Nephron progenitor cell (in vitro differentiated cells): ENCODE measurements at regions not wholly inside any gene's neighbourhood (a gene's known extent, or its start where the extent isn't known, plus 50 kb on each side); places are given as distances from the start of the nearest gene placed in this dataset.
A peak's percentile ranks its signal among the peaks of the same experiment; 100 is the strongest.

Experiments used
- DNase-seq: peaks from one replicate; pipeline ENCODE4 v3.0.0; 2021
- H3K27ac Mint-ChIP-seq: 2 replicates; pipeline ENCODE4 v1.8.0; 2021; ENCODE audit warnings: mild to moderate bottlenecking, moderate library complexity, mixed read lengths
- H3K27me3 Mint-ChIP-seq: 2 replicates; pipeline ENCODE4 v1.8.0; 2021; ENCODE audit warnings: mild to moderate bottlenecking, low read depth, mixed read lengths; ENCODE audit not compliant: poor library complexity
- H3K36me3 Mint-ChIP-seq: 2 replicates; pipeline ENCODE4 v1.8.0; 2021; ENCODE audit warnings: low read depth, mixed read lengths
- H3K4me1 Mint-ChIP-seq: 2 replicates; pipeline ENCODE4 v1.8.0; 2021; ENCODE audit warnings: mixed read lengths
- H3K4me3 Mint-ChIP-seq: 2 replicates; pipeline ENCODE4 v1.8.0; 2021; ENCODE audit warnings: mild to moderate bottlenecking, moderate library complexity, mixed read lengths
- H3K9me3 Mint-ChIP-seq: 2 replicates; pipeline ENCODE4 v1.8.0; 2021; ENCODE audit warnings: mild to moderate bottlenecking, moderate library complexity, mixed read lengths
- CTCF ChIP-seq: fragments of 200-600 bp; sonication (generic); IDR thresholded peaks from 2 replicates; pipeline ENCODE4 v1.5.0; 2021; ENCODE audit warnings: antibody characterized with exemption

GRCh38 chr1:5707566-5708345 is 284.5 kb downstream of the NPHP4 start:
- TF ChIP-seq CTCF = no peak
- no peaks in the 10 kb centered on the region for H3K4me1 Mint-ChIP-seq
- H3K9me3 Mint-ChIP-seq = no peaks in the 10 kb centered on the region
- peak overlapping the region; percentile 74 for H3K27ac Mint-ChIP-seq
- no peak for DNase-seq
- H3K4me3 Mint-ChIP-seq = no peak overlapping the region
- H3K36me3 Mint-ChIP-seq = no peaks in the 10 kb centered on the region
- H3K27me3 Mint-ChIP-seq = peaks cover 13% of the 10 kb centered on the region

GRCh38 chr1:5706239-5706638 is 286.0 kb downstream of the NPHP4 start:
- Mint-ChIP-seq H3K4me1 (no peaks in the 10 kb centered on the region), H3K27ac (no peak overlapping the region), H3K9me3 (no peaks in the 10 kb centered on the region), H3K4me3 (no peak overlapping the region), H3K36me3 (no peaks in the 10 kb centered on the region), H3K27me3 (peaks cover 13% of the 10 kb centered on the region)
- TF ChIP-seq CTCF = no peak
- DNase-seq = no peak

- H3K36me3 Mint-ChIP-seq = no peaks in the 10 kb centered on the region
Observed at GRCh38 chr1:5705751-5706150, 286.5 kb downstream of the NPHP4 start.

GRCh38 chr1:5704561-5705514 is 287.4 kb downstream of the NPHP4 start:
- TF ChIP-seq CTCF = no peak
- H3K9me3 Mint-ChIP-seq = peaks cover 4% of the 10 kb centered on the region
- peaks cover 13% of the 10 kb centered on the region for H3K27me3 Mint-ChIP-seq
- no peaks in the 10 kb centered on the region for H3K4me1 Mint-ChIP-seq
- no peaks in the 10 kb centered on the region for H3K36me3 Mint-ChIP-seq
- no peak overlapping the region for H3K27ac Mint-ChIP-seq
- H3K4me3 Mint-ChIP-seq = no peak overlapping the region
- DNase-seq = no peak

More at GRCh38 chr1:5705751-5706150, 286.5 kb downstream of the NPHP4 start:
- no peaks in the 10 kb centered on the region for H3K4me1 Mint-ChIP-seq
- H3K27ac Mint-ChIP-seq = no peak overlapping the region
- no peaks in the 10 kb centered on the region for H3K9me3 Mint-ChIP-seq
- no peak overlapping the region for H3K4me3 Mint-ChIP-seq
- peaks cover 13% of the 10 kb centered on the region for H3K27me3 Mint-ChIP-seq
- no peak for DNase-seq
- no peak for TF ChIP-seq CTCF

GRCh38 chr1:5701642-5702041 is 290.6 kb downstream of the NPHP4 start:
- Mint-ChIP-seq H3K4me1 (no peaks in the 10 kb centered on the region), H3K27me3 (peaks cover 16% of the 10 kb centered on the region), H3K9me3 (peaks cover 5% of the 10 kb centered on the region), H3K36me3 (no peaks in the 10 kb centered on the region), H3K4me3 (no peak overlapping the region), H3K27ac (peak overlapping the region; percentile 61)
- DNase-seq = no peak
- TF ChIP-seq CTCF = no peak
